ENCODE measurements at regions not wholly inside any gene's neighbourhood (a gene's known extent, or its start where the extent isn't known, plus 50 kb on each side); places are given as distances from the start of the nearest gene placed in this dataset.

DNA sequence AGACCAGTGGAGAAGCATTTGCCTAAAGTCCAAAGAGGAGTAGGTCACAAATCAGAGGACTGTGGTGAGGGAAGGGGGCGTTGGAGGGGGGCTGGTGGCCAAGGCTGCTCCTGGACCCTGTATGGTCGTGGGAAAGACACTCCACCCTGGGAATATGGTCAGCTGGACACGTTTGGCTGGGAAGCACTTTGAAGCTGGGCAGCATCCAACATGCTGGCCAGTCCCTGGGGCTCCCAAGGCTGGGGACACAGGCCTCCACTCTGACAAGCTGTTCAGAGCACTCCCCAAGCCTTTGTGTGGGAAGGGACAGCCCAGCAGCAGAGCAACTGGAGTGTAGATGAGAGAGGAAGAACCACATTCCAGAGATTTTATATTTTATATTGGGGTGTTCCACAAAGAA lies 203.2 kb downstream of the ANKRD60 start:
- Histone ChIP-seq H3K4me3 (ENCODE audit: low read length in 2 of 2) (no peak overlapping the region), H3K9me3 (ENCODE audit: control insufficient read depth in 2 of 2, insufficient read depth in 1 of 2, low read length in 1 of 2) (no peaks in the 10 kb centered on the region), H3K27me3 (ENCODE audit: control insufficient read depth in 2 of 2, insufficient read depth in 1 of 2, low read length in 1 of 2) (peaks cover 0 to 4% of the 10 kb centered on the region in 2 donors), H3K27ac (ENCODE audit: low read depth in 1 of 2, low read length in 1 of 2) (no peak overlapping the region), H3K4me1 (ENCODE audit: control insufficient read depth in 2 of 2, insufficient read depth in 2 of 2, low read length in 2 of 2) (no peaks in the 10 kb centered on the region), H3K36me3 (ENCODE audit: control insufficient read depth in 2 of 2, insufficient read depth in 2 of 2, low read length in 1 of 2) (no peaks in the 10 kb centered on the region)
- 62% methylated on average over 3 of the region's 3 CpGs for WGBS
- DNase-seq (ENCODE audit: low read depth in 6 of 9, low spot score in 9 of 9): no peak

DNA sequence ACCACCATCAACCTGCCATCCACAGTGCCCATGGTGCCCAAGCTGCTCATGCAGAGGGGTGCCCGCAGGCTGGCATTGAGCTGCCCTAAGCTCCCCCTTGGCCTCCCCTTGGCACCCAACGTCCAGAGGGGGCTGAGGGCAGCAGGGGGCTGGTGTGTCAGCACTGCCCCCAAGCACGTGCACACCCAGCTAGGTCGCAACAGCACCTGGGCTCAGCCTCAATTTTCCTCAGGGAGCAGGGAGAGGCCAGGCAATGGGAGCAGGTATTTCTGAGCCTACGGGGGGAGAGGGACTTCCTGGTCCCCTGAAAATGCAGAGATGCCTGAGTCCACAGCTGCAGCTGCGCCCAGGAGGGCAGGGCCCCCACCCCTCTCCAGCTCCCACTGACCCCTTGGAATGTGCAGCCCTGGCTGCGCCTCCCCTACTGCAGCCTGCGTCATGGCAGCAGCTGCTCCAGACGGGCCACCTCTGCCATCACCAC lies 204.2 kb downstream of the ANKRD60 start:
- no peaks in the 10 kb centered on the region for H3K36me3 ChIP-seq (ENCODE audit: control insufficient read depth in 2 of 2, insufficient read depth in 2 of 2, low read length in 1 of 2)
- H3K9me3 ChIP-seq (ENCODE audit: control insufficient read depth in 2 of 2, insufficient read depth in 1 of 2, low read length in 1 of 2): no peaks in the 10 kb centered on the region
- WGBS: 89% methylated on average over 9 of the region's 9 CpGs
- peaks cover 0 to 6% of the 10 kb centered on the region in 2 donors for H3K27me3 ChIP-seq (ENCODE audit: control insufficient read depth in 2 of 2, insufficient read depth in 1 of 2, low read length in 1 of 2)
- no peak overlapping the region for H3K4me3 ChIP-seq (ENCODE audit: low read length in 2 of 2)
- no peaks in the 10 kb centered on the region for H3K4me1 ChIP-seq (ENCODE audit: control insufficient read depth in 2 of 2, insufficient read depth in 2 of 2, low read length in 2 of 2)
- DNase-seq (ENCODE audit: low read depth in 6 of 9, low spot score in 9 of 9): no peak
- H3K27ac ChIP-seq (ENCODE audit: low read depth in 1 of 2, low read length in 1 of 2): no peak overlapping the region

DNA sequence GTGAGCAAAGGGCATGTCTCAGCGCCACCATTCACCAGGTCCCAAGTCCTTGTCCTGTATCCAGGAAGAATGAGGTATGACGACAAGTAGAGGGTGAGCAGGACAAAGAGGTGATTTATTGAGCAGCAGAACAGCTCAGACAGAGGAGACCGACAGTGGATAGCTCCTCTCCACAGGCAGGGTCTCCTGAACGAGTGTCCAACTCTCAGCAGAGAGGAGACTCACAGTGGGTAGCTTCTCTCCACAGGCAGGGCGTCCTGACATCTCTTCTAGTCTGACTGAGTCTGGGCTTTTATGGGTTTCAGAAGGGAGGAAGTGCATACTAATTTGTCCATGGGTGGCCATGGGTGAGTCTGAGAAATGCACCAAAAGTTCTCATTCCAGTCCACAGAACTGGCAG lies 204.7 kb downstream of the ANKRD60 start:
- WGBS: 88% methylated on average over 5 of the region's 5 CpGs

DNA sequence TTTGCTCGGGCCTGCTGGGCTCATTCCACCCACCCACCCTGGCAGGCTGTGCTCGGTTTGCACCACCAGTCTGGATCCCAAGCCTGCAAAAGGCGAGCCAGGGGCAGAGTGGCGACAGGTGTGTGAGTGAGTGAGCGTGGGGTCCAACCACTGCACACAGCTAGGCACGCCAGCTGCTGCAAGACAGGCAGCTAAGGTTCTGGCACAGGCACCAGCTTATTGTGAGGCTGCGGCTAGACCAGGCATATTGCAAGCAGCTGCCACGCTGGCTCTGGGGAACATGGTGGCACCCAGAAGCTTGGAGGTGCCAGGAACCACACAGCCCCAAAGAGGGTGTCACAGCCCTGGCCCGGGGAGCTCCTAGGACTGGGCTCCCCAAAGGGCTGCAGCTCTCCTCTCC lies 205.1 kb downstream of the ANKRD60 start:
- H3K4me3 ChIP-seq (ENCODE audit: low read length in 2 of 2): no peak overlapping the region
- no peaks in the 10 kb centered on the region for H3K4me1 ChIP-seq (ENCODE audit: control insufficient read depth in 2 of 2, insufficient read depth in 2 of 2, low read length in 2 of 2)
- H3K36me3 ChIP-seq (ENCODE audit: control insufficient read depth in 2 of 2, insufficient read depth in 2 of 2, low read length in 1 of 2): no peaks in the 10 kb centered on the region
- no peak for DNase-seq (ENCODE audit: low read depth in 6 of 9, low spot score in 9 of 9)
- peaks cover 0 to 9% of the 10 kb centered on the region in 2 donors for H3K27me3 ChIP-seq (ENCODE audit: control insufficient read depth in 2 of 2, insufficient read depth in 1 of 2, low read length in 1 of 2)
- H3K27ac ChIP-seq (ENCODE audit: low read depth in 1 of 2, low read length in 1 of 2): no peak overlapping the region
- H3K9me3 ChIP-seq (ENCODE audit: control insufficient read depth in 2 of 2, insufficient read depth in 1 of 2, low read length in 1 of 2): no peaks in the 10 kb centered on the region
- WGBS: 94% methylated on average over 9 of the region's 9 CpGs

More for the DNA sequence above, 204.7 kb downstream of the ANKRD60 start:
- no peak for DNase-seq (ENCODE audit: low read depth in 6 of 9, low spot score in 9 of 9)
- Histone ChIP-seq H3K27me3 (ENCODE audit: control insufficient read depth in 2 of 2, insufficient read depth in 1 of 2, low read length in 1 of 2) (peaks cover 0 to 9% of the 10 kb centered on the region in 2 donors), H3K4me1 (ENCODE audit: control insufficient read depth in 2 of 2, insufficient read depth in 2 of 2, low read length in 2 of 2) (no peaks in the 10 kb centered on the region), H3K36me3 (ENCODE audit: control insufficient read depth in 2 of 2, insufficient read depth in 2 of 2, low read length in 1 of 2) (no peaks in the 10 kb centered on the region), H3K4me3 (ENCODE audit: low read length in 2 of 2) (no peak overlapping the region), H3K27ac (ENCODE audit: low read depth in 1 of 2, low read length in 1 of 2) (no peak overlapping the region), H3K9me3 (ENCODE audit: control insufficient read depth in 2 of 2, insufficient read depth in 1 of 2, low read length in 1 of 2) (no peaks in the 10 kb centered on the region)

DNA sequence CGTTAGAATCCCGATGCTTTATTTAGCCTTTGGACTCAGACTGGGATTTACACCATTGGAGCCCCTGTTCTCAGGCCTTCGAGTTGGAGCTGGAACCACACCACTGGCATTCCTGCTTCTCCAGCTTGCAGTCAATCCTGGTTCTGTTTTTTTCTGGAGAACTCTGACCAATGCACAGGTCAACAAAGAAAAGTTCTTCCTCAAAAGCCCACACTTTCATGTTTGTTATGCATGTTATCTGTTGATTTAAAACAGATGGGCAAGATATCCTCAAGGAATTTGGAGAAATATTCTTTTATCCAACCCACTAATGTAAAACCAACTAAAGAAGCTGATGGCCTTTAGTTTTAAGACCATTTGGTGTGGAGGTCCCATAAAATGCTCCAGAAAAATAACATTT lies 205.7 kb downstream of the ANKRD60 start:
- Histone ChIP-seq H3K4me3 (ENCODE audit: low read length in 2 of 2) (no peak overlapping the region), H3K27me3 (ENCODE audit: control insufficient read depth in 2 of 2, insufficient read depth in 1 of 2, low read length in 1 of 2) (peaks cover 0 to 9% of the 10 kb centered on the region in 2 donors), H3K36me3 (ENCODE audit: control insufficient read depth in 2 of 2, insufficient read depth in 2 of 2, low read length in 1 of 2) (no peaks in the 10 kb centered on the region), H3K27ac (ENCODE audit: low read depth in 1 of 2, low read length in 1 of 2) (no peak overlapping the region), H3K4me1 (ENCODE audit: control insufficient read depth in 2 of 2, insufficient read depth in 2 of 2, low read length in 2 of 2) (no peaks in the 10 kb centered on the region), H3K9me3 (ENCODE audit: control insufficient read depth in 2 of 2, insufficient read depth in 1 of 2, low read length in 1 of 2) (no peaks in the 10 kb centered on the region)
- no peak for DNase-seq (ENCODE audit: low read depth in 6 of 9, low spot score in 9 of 9)
- WGBS: 96% methylated on average over 3 of the region's 3 CpGs

DNA sequence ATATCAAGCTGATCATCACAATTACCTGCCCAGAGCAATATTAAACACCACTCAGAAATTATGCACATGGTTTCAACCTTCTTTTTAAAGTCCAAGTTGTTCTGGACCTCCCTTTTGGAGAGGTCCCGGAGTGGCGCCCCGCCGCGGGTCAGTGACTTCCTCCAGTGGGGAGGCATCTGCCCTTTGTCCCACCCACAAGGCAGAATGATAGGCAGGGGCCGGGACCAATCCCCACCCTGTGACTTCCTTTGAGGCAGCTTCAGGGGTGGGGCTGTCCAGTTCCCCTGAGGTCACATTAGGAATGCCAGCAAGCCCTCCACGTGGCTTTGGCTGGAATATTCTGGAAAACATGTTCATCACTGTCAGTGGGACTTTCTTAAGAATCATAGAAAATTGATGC lies 207.0 kb downstream of the ANKRD60 start:
- Histone ChIP-seq H3K4me3 (ENCODE audit: low read length in 2 of 2) (no peak overlapping the region), H3K36me3 (ENCODE audit: control insufficient read depth in 2 of 2, insufficient read depth in 2 of 2, low read length in 1 of 2) (no peaks in the 10 kb centered on the region), H3K4me1 (ENCODE audit: control insufficient read depth in 2 of 2, insufficient read depth in 2 of 2, low read length in 2 of 2) (no peaks in the 10 kb centered on the region), H3K27ac (ENCODE audit: low read depth in 1 of 2, low read length in 1 of 2) (no peak overlapping the region), H3K27me3 (ENCODE audit: control insufficient read depth in 2 of 2, insufficient read depth in 1 of 2, low read length in 1 of 2) (peaks cover 0 to 13% of the 10 kb centered on the region in 2 donors), H3K9me3 (ENCODE audit: control insufficient read depth in 2 of 2, insufficient read depth in 1 of 2, low read length in 1 of 2) (no peaks in the 10 kb centered on the region)
- 86% methylated on average over 7 of the region's 7 CpGs for WGBS
- no peak for DNase-seq (ENCODE audit: low read depth in 6 of 9, low spot score in 9 of 9)

DNA sequence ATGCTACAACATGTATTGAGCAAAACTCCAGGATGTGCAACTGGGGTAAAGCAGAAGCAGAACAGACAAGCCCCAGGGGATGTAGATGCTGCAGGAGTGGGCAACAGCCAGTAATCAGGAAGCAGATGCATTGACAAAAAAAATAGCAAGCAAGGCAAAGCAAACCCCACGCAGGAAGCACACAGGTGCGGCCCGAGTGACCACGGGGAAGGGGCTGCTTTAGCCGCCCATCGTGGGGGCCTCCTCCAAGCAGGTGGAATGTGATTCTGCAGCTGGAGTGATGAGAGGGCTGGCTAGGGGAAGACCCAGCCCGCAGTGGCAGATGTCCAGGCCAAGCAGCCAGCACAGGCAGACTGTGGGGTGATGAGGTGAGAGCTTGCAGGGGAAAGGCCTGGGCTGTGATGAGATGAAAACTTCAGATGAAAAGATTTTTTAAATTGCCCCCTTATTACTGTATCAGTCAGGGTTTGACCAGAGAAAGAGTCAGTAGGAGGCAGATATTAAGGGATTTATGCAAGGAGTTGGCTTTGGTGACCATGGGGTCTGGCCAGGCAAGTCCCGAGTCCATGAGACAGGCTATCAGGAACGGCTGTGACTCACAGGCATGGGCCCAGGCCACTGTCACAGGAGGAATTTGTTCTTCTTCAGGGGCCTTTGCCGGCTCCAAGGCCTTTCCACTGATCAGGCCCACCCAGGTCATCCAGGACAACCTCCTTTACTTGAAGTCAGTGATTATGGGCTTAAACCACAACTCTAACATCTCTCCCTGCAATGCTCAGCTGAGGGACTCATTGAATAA lies 207.6 kb downstream of the ANKRD60 start:
- WGBS: 34% methylated on average over 10 of the region's 10 CpGs
- H3K36me3 ChIP-seq (ENCODE audit: control insufficient read depth in 2 of 2, insufficient read depth in 2 of 2, low read length in 1 of 2): no peaks in the 10 kb centered on the region
- no peak overlapping the region for H3K4me3 ChIP-seq (ENCODE audit: low read length in 2 of 2)
- no peak for DNase-seq (ENCODE audit: low read depth in 6 of 9, low spot score in 9 of 9)
- H3K27me3 ChIP-seq (ENCODE audit: control insufficient read depth in 2 of 2, insufficient read depth in 1 of 2, low read length in 1 of 2): peaks cover 0 to 13% of the 10 kb centered on the region in 2 donors
- no peaks in the 10 kb centered on the region for H3K4me1 ChIP-seq (ENCODE audit: control insufficient read depth in 2 of 2, insufficient read depth in 2 of 2, low read length in 2 of 2)
- no peak overlapping the region for H3K27ac ChIP-seq (ENCODE audit: low read depth in 1 of 2, low read length in 1 of 2)
- no peaks in the 10 kb centered on the region for H3K9me3 ChIP-seq (ENCODE audit: control insufficient read depth in 2 of 2, insufficient read depth in 1 of 2, low read length in 1 of 2)

DNA sequence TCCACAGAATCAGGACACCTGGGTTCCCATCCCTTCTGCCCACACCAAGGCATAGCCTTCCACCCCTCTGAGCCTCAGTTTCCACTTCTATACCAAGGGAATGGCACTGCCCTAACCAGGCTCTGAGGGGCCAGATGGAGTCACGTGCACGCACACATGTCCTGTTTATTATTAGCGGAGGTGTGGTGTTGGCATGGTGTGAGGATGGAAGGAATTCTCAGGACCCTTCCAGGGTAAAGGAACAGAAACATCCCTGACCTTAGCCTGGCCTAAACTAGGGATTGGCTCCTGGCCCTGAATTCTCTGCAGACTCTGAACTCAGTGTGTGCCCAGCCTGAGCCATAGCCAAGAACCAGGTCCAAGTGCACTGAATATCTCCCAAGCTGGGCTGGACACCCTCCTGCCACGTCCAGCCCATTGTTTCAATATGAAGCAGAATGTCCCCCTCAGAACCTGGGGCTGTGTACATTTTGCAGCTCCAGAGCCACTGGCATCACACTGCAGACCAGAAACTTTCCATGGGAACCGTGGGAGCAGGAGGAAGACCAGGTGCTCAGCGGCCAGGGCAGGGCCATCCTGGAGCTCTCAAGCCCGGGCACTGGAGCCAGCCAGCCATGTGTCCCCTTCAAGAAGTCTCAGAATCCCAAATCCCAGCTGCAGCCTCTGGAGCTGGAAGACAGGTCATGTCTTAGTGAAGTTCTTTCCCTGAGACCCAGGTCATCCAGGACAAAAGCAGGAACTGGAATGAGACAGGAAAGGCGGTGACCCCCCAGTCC lies 208.4 kb downstream of the ANKRD60 start:
- Histone ChIP-seq H3K36me3 (ENCODE audit: control insufficient read depth in 2 of 2, insufficient read depth in 2 of 2, low read length in 1 of 2) (no peaks in the 10 kb centered on the region), H3K9me3 (ENCODE audit: control insufficient read depth in 2 of 2, insufficient read depth in 1 of 2, low read length in 1 of 2) (no peaks in the 10 kb centered on the region), H3K27ac (ENCODE audit: low read depth in 1 of 2, low read length in 1 of 2) (no peak overlapping the region), H3K4me3 (ENCODE audit: low read length in 2 of 2) (no peak overlapping the region), H3K27me3 (ENCODE audit: control insufficient read depth in 2 of 2, insufficient read depth in 1 of 2, low read length in 1 of 2) (peaks cover 0 to 13% of the 10 kb centered on the region in 2 donors), H3K4me1 (ENCODE audit: control insufficient read depth in 2 of 2, insufficient read depth in 2 of 2, low read length in 2 of 2) (no peaks in the 10 kb centered on the region)
- 86% methylated on average over 8 of the region's 8 CpGs for WGBS
- no peak for DNase-seq (ENCODE audit: low read depth in 6 of 9, low spot score in 9 of 9)

All from thymus (tissue), 11 donors.